ENCODE measurements at regions not wholly inside any gene's neighbourhood (a gene's known extent, or its start where the extent isn't known, plus 50 kb on each side); places are given as distances from the start of the nearest gene placed in this dataset.

- TF ChIP-seq POLR2A (IDR thresholded peaks at IDR 0.05): no peak
- TF ChIP-seq, protein P1, sequence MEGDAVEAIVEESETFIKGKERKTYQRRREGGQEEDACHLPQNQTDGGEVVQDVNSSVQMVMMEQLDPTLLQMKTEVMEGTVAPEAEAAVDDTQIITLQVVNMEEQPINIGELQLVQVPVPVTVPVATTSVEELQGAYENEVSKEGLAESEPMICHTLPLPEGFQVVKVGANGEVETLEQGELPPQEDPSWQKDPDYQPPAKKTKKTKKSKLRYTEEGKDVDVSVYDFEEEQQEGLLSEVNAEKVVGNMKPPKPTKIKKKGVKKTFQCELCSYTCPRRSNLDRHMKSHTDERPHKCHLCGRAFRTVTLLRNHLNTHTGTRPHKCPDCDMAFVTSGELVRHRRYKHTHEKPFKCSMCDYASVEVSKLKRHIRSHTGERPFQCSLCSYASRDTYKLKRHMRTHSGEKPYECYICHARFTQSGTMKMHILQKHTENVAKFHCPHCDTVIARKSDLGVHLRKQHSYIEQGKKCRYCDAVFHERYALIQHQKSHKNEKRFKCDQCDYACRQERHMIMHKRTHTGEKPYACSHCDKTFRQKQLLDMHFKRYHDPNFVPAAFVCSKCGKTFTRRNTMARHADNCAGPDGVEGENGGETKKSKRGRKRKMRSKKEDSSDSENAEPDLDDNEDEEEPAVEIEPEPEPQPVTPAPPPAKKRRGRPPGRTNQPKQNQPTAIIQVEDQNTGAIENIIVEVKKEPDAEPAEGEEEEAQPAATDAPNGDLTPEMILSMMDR (IDR thresholded peaks at IDR 0.05): no peak
- no peak for TF ChIP-seq POLR2AphosphoS5 (IDR thresholded peaks at IDR 0.05)
Observed at GRCh38 chr11:97621282-97621681, 1231.5 kb downstream of the JRKL start.

All from breast epithelium (tissue), 3 donors.